Loucy (cell line): ENCODE measurements at regions not wholly inside any gene's neighbourhood (a gene's known extent, or its start where the extent isn't known, plus 50 kb on each side); places are given as distances from the start of the nearest gene placed in this dataset.

ENCODE experiments used
- EZH2phosphoT487 ChIP-seq: fragments of 200-600 bp; IDR thresholded peaks from 2 replicates; pipeline ENCODE4 v1.6.1; 2018; ENCODE audit warnings: antibody characterized with exemption, mild to moderate bottlenecking, moderate library complexity, borderline replicate concordance
- TF ChIP-seq, protein P1 (sequence below): fragments of 200-600 bp; sonication (generic); conservative IDR thresholded peaks from 2 replicates; pipeline ENCODE4 v1.5.1; 2014; ENCODE audit warnings: mild to moderate bottlenecking, antibody characterized with exemption, low read length

DNA sequence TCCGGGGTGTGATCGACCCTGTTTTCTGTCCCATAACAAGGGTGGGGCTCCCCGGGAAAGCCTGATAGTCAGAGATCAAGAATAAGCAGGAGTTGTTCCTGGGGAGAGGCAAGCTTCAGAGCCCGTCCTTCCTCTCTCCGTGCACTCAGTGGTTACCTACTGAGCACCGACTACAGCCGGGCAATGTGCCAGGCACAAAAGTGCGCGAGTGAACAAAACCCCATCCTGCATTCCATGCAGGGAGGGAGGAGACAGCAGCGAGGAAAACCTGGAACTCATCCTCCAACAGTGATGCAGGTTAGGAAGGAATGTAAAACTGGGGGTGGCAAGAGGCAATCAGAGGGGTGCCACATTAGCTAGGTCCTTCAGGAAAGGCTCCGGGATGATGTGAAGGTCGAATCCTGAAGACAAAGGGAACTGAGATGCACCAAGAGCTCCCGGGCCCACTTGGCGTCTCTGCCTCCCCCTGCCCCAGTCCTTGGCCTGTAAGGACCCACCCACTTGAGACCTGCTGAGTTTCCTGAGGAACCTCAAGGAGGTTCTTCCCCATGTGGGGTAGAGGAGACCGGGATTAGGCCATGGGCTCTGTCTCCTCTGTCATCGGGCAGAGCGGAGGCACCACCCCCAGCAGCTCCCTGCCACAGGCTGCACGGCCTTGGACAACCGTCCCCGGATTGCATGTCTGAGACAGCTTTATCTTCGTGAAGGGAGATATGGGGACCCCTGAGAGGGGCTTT is 198.2 kb downstream of the NDUFA10 start:
- TF ChIP-seq, protein P1, sequence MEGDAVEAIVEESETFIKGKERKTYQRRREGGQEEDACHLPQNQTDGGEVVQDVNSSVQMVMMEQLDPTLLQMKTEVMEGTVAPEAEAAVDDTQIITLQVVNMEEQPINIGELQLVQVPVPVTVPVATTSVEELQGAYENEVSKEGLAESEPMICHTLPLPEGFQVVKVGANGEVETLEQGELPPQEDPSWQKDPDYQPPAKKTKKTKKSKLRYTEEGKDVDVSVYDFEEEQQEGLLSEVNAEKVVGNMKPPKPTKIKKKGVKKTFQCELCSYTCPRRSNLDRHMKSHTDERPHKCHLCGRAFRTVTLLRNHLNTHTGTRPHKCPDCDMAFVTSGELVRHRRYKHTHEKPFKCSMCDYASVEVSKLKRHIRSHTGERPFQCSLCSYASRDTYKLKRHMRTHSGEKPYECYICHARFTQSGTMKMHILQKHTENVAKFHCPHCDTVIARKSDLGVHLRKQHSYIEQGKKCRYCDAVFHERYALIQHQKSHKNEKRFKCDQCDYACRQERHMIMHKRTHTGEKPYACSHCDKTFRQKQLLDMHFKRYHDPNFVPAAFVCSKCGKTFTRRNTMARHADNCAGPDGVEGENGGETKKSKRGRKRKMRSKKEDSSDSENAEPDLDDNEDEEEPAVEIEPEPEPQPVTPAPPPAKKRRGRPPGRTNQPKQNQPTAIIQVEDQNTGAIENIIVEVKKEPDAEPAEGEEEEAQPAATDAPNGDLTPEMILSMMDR = no peak
- no peak for TF ChIP-seq EZH2phosphoT487
